SK-N-SH (cell line): ENCODE measurements at regions not wholly inside any gene's neighbourhood (a gene's known extent, or its start where the extent isn't known, plus 50 kb on each side); places are given as distances from the start of the nearest gene placed in this dataset.
"Not testable (repeated sequence)": the region's sequence is repeated elsewhere in the genome, so short reads cannot be mapped to it uniquely, and the experiment has no call there.

Experiments used
- CTCF ChIA-PET: fragments of 300-600, 350-600 bp; formaldehyde crosslinking; extraction: SDS; loops from one replicate; lab custom pipeline; 2021; lab: Yijun Ruan, JAX
- POLR2A ChIA-PET: fragments of 350-600 bp; sonication (Branson Sonifier 250); formaldehyde crosslinking; extraction: SDS; loops from one replicate; lab custom pipeline; 2020; ENCODE audit warnings: antibody characterized with exemption, inconsistent platforms; lab: Yijun Ruan, JAX
- DNase-seq: peaks from one replicate; pipeline ENCODE4 v3.0.0; 2012
- H2AFZ ChIP-seq: fragments of 200-600 bp; sonication (generic); 2 replicates; pipeline ENCODE4 v1.8.1; 2016; ENCODE audit warnings: antibody characterized with exemption, mild to moderate bottlenecking, low read depth
- H3F3A ChIP-seq: fragments of 200-600 bp; sonication (generic); replicated peaks from 2 replicates; pipeline ENCODE3; 2016; ENCODE audit warnings: antibody characterized with exemption, mild to moderate bottlenecking; ENCODE audit not compliant: insufficient read depth
- H3K27ac ChIP-seq, 2 experiments: fragments of 200-500 bp in 1 of 2; fragments of 200-600 bp in 1 of 2; sonication (Bioruptor generic) in 1 of 2; sonication (generic), shearing (Covaris generic) in 1 of 2; 2 replicates each; pipeline versions ENCODE4 v1.5.1 to v1.6.1; 2014 to 2016; ENCODE audit warnings: low read depth in 2 of 2, inconsistent platforms in 1 of 2, low read length in 1 of 2, mild to moderate bottlenecking in 1 of 2, mixed read lengths in 1 of 2
- H3K27me3 ChIP-seq: fragments of 200-600 bp; sonication (generic), shearing (Covaris generic); 2 replicates; pipeline ENCODE4 v1.6.1; 2016; ENCODE audit warnings: mixed run types; ENCODE audit not compliant: insufficient read depth
- H3K36me3 ChIP-seq, 2 experiments: fragments of 200-500 bp in 1 of 2; fragments of 200-600 bp in 1 of 2; sonication (Bioruptor generic) in 1 of 2; sonication (generic) in 1 of 2; replicated peaks in 1 of 2; 2 replicates each; pipeline versions ENCODE3 to v1.5.1; 2014 to 2016; ENCODE audit warnings: low read length in 1 of 2, mild to moderate bottlenecking in 1 of 2; ENCODE audit not compliant: insufficient read depth in 2 of 2, control insufficient read depth in 1 of 2
- H3K4me1 ChIP-seq, 2 experiments: fragments of 200-500 bp in 1 of 2; fragments of 200-600 bp in 1 of 2; sonication (Bioruptor generic) in 1 of 2; sonication (generic), shearing (Covaris generic) in 1 of 2; 2 replicates each; pipeline versions ENCODE4 v1.5.1 to v1.6.1; 2014 to 2016; ENCODE audit warnings: low read depth in 1 of 2, low read length in 1 of 2, mixed run types in 1 of 2; ENCODE audit not compliant: insufficient read depth in 2 of 2, control insufficient read depth in 1 of 2
- H3K4me2 ChIP-seq: fragments of 200-600 bp; sonication (generic), shearing (Covaris generic); 2 replicates; pipeline ENCODE4 v1.6.1; 2017; ENCODE audit warnings: mixed run types
- H3K4me3 ChIP-seq, 2 experiments: fragments of 200-500 bp in 1 of 2; fragments of 200-600 bp in 1 of 2; sonication (Bioruptor generic) in 1 of 2; sonication (generic), shearing (Covaris generic) in 1 of 2; 2 replicates each; pipeline versions ENCODE4 v1.5.1 to v1.8.1; 2014 to 2016; ENCODE audit warnings: low read depth in 2 of 2, inconsistent platforms in 1 of 2, low read length in 1 of 2, mild to moderate bottlenecking in 1 of 2, mixed read lengths in 1 of 2, moderate library complexity in 1 of 2
- H3K79me2 ChIP-seq: fragments of 200-600 bp; sonication (generic); 2 replicates; pipeline ENCODE4 v1.8.1; 2017; ENCODE audit warnings: mild to moderate bottlenecking; ENCODE audit not compliant: insufficient read depth
- H3K9ac ChIP-seq: fragments of 200-600 bp; sonication (generic); 2 replicates; pipeline ENCODE4 v1.6.1; 2017; ENCODE audit warnings: mixed run types
- H3K9me2 ChIP-seq: fragments of 200-600 bp; sonication (generic); 2 replicates; pipeline ENCODE4 v1.6.1; 2017; ENCODE audit warnings: mixed run types
- H3K9me3 ChIP-seq: fragments of 200-600 bp; sonication (generic); 2 replicates; pipeline ENCODE4 v1.6.1; 2017; ENCODE audit warnings: mixed run types, mild to moderate bottlenecking, moderate library complexity
- H4K20me1 ChIP-seq: fragments of 200-600 bp; sonication (generic); 2 replicates; pipeline ENCODE4 v1.6.1; 2017; ENCODE audit warnings: mild to moderate bottlenecking, mixed run types; ENCODE audit not compliant: insufficient read depth
- FOSL2 ChIP-seq: IDR thresholded peaks from 2 replicates; pipeline ENCODE4 v1.4.0; 2012; ENCODE audit warnings: low read depth, mild to moderate bottlenecking, moderate library complexity, borderline replicate concordance
- GATA2 ChIP-seq: sonication (generic); formaldehyde crosslinking; IDR thresholded peaks from 2 replicates; pipeline ENCODE4 v1.5.0; 2020; ENCODE audit warnings: mild to moderate bottlenecking, missing genetic modification reagents
- NFIC ChIP-seq: IDR thresholded peaks from 2 replicates; pipeline ENCODE4 v1.4.0; 2012; ENCODE audit warnings: borderline replicate concordance
- NRF1 ChIP-seq: IDR thresholded peaks from 2 replicates; pipeline ENCODE4 v1.6.1; 2012; ENCODE audit warnings: low read depth, mild to moderate bottlenecking, low read length
- POLR2AphosphoS5 ChIP-seq: IDR thresholded peaks from 2 replicates; pipeline ENCODE4 v1.6.1; 2012; ENCODE audit warnings: low read depth, low read length
- TCF12 ChIP-seq: IDR thresholded peaks from 2 replicates; pipeline ENCODE4 v1.4.0; 2012
- ZBTB33 ChIP-seq: IDR thresholded peaks from 2 replicates; pipeline ENCODE4 v1.4.0; 2012; ENCODE audit warnings: low read depth, borderline replicate concordance
- WGBS: methylation state at CpG from one replicate; pipeline ENCODE4 v1.1.6; 2017; ENCODE audit warnings: low lambda C conversion rate; 5-methylcytosine and 5-hydroxymethylcytosine counted together
- TF ChIP-seq, protein P1 (sequence below): IDR thresholded peaks from 2 replicates; pipeline ENCODE4 v1.6.1; 2012; ENCODE audit warnings: mild to moderate bottlenecking, low read depth, low read length, moderate library complexity

- 56% methylated on average over 9 of the region's 9 CpGs for WGBS
- CTCF ChIA-PET, result interaction anchor here (1.7 to 2.5 kb wide), 3 partner anchors 10 to 24 kb away, joined by 5 to 7 read pairs (median 6); no protein-coding TSS in a partner anchor
- Histone ChIP-seq H3K9ac (no peak overlapping the region), H3K9me3 (0 out of 2 replicates have a peak, but pooled peaks cover 3% of the 10 kb centered on the region), H3K79me2 (no peaks in the 10 kb centered on the region), H3K36me3 (no peaks in the 10 kb centered on the region), H3K4me2 (no peak overlapping the region), H2AFZ (no peak overlapping the region), H3K9me2 (no peaks in the 10 kb centered on the region), H3K4me1 (peaks cover 7 to 20% of the 10 kb centered on the region in 2 experiments; a peak in 3 of 4 replicates), H3K27me3 (no peaks in the 10 kb centered on the region), H3F3A (no peaks in the 10 kb centered on the region), H4K20me1 (no peaks in the 10 kb centered on the region), H3K4me3 (no peak overlapping the region), H3K27ac (no peak overlapping the region)
- POLR2A ChIA-PET, result no interaction called here
- DNase-seq, result no peak
- TF ChIP-seq, protein P1, sequence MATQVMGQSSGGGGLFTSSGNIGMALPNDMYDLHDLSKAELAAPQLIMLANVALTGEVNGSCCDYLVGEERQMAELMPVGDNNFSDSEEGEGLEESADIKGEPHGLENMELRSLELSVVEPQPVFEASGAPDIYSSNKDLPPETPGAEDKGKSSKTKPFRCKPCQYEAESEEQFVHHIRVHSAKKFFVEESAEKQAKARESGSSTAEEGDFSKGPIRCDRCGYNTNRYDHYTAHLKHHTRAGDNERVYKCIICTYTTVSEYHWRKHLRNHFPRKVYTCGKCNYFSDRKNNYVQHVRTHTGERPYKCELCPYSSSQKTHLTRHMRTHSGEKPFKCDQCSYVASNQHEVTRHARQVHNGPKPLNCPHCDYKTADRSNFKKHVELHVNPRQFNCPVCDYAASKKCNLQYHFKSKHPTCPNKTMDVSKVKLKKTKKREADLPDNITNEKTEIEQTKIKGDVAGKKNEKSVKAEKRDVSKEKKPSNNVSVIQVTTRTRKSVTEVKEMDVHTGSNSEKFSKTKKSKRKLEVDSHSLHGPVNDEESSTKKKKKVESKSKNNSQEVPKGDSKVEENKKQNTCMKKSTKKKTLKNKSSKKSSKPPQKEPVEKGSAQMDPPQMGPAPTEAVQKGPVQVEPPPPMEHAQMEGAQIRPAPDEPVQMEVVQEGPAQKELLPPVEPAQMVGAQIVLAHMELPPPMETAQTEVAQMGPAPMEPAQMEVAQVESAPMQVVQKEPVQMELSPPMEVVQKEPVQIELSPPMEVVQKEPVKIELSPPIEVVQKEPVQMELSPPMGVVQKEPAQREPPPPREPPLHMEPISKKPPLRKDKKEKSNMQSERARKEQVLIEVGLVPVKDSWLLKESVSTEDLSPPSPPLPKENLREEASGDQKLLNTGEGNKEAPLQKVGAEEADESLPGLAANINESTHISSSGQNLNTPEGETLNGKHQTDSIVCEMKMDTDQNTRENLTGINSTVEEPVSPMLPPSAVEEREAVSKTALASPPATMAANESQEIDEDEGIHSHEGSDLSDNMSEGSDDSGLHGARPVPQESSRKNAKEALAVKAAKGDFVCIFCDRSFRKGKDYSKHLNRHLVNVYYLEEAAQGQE, result no peak
- no peak for TF ChIP-seq TCF12
- no peak for TF ChIP-seq FOSL2
- no peak for TF ChIP-seq NRF1
- TF ChIP-seq NFIC, result no peak
- TF ChIP-seq POLR2AphosphoS5, result no peak
- no peak for TF ChIP-seq ZBTB33
- TF ChIP-seq GATA2 (CRISPR knock-in tag), result no peak
Measured at GRCh38 chr10:121672733-121673132, 74.5 kb upstream of the FGFR2 start.

GRCh38 chr10:121669840-121670239 is 71.6 kb upstream of the FGFR2 start:
- H2AFZ ChIP-seq, H3K36me3 ChIP-seq, POLR2A ChIA-PET, H3K4me3 ChIP-seq, H3K9ac ChIP-seq, H3F3A ChIP-seq, H3K9me2 ChIP-seq, H3K79me2 ChIP-seq, H4K20me1 ChIP-seq, H3K9me3 ChIP-seq, DNase-seq, H3K27me3 ChIP-seq, H3K4me2 ChIP-seq: not testable (repeated sequence)
- Histone ChIP-seq H3K4me1 (peaks cover 7 to 22% of the 10 kb centered on the region in 2 experiments; a peak in 3 of 4 replicates), H3K27ac (peak overlapping the region in 1 of 2 experiments; percentile 97; a peak in 2 of 4 replicates)
- CTCF ChIA-PET, result interaction anchor here (0.9 to 1.2 kb wide), 3 partner anchors 61 to 231 kb away, joined by 3 read pairs; no protein-coding TSS in a partner anchor
- WGBS, result 68% methylated on average over 7 of the region's 7 CpGs
